Endodermal cell (in vitro differentiated cells): ENCODE measurements at regions not wholly inside any gene's neighbourhood (a gene's known extent, or its start where the extent isn't known, plus 50 kb on each side); places are given as distances from the start of the nearest gene placed in this dataset.

ENCODE experiments used
- DNase-seq: peaks from one replicate; pipeline ENCODE4 v3.0.0-alpha.2; 2017
- H3K27ac ChIP-seq: 2 replicates; pipeline ENCODE4 v1.5.1; 2013; ENCODE audit warnings: mild to moderate bottlenecking, low read depth, low read length, moderate library complexity
- H3K27me3 ChIP-seq: 2 replicates; pipeline ENCODE4 v1.6.1; 2013; ENCODE audit warnings: mild to moderate bottlenecking, low read length, moderate library complexity; ENCODE audit not compliant: insufficient read depth, control insufficient read depth, poor library complexity, severe bottlenecking
- H3K36me3 ChIP-seq: 2 replicates; pipeline ENCODE4 v1.7.0; 2013; ENCODE audit warnings: mild to moderate bottlenecking, low read length, moderate library complexity; ENCODE audit not compliant: control insufficient read depth, insufficient read depth
- H3K4me1 ChIP-seq: one replicate; pipeline ENCODE4 v1.7.0; 2013; ENCODE audit warnings: low read length; ENCODE audit not compliant: control insufficient read depth, insufficient read depth
- H3K4me3 ChIP-seq: 2 replicates; pipeline ENCODE4 v1.5.1; 2013; ENCODE audit warnings: mild to moderate bottlenecking, low read length, moderate library complexity
- H3K9ac ChIP-seq: 2 replicates; pipeline ENCODE4 v1.6.1; 2013; ENCODE audit warnings: mild to moderate bottlenecking, low read length, moderate library complexity; ENCODE audit not compliant: poor library complexity, severe bottlenecking; ENCODE audit errors: extremely low read depth
- H3K9me3 ChIP-seq: 2 replicates; pipeline ENCODE4 v1.6.1; 2013; ENCODE audit warnings: mild to moderate bottlenecking, low read length, moderate library complexity; ENCODE audit not compliant: control insufficient read depth
- H3K27ac Mint-ChIP-seq: 2 replicates; pipeline ENCODE4 v1.8.0; 2020; ENCODE audit warnings: mixed read lengths
- H3K27me3 Mint-ChIP-seq: 2 replicates; pipeline ENCODE4 v1.8.0; 2021; ENCODE audit warnings: mild to moderate bottlenecking, mixed read lengths; ENCODE audit not compliant: insufficient read depth
- H3K36me3 Mint-ChIP-seq: 2 replicates; pipeline ENCODE4 v1.8.0; 2020; ENCODE audit warnings: low read depth, mixed read lengths
- H3K4me1 Mint-ChIP-seq: 2 replicates; pipeline ENCODE4 v1.8.0; 2020; ENCODE audit warnings: mixed read lengths
- H3K4me3 Mint-ChIP-seq: 2 replicates; pipeline ENCODE4 v1.8.0; 2020; ENCODE audit warnings: mild to moderate bottlenecking, moderate library complexity, mixed read lengths
- H3K9me3 Mint-ChIP-seq: 2 replicates; pipeline ENCODE4 v1.8.0; 2020; ENCODE audit warnings: mild to moderate bottlenecking, mixed read lengths
- WGBS, 2 experiments: methylation state at CpG; one replicate each; pipeline versions ENCODE4 v1.1.5 to v1.1.7; 2013; ENCODE audit warnings: missing lambda C conversion rate in 2 of 2, mixed read lengths in 1 of 2; ENCODE audit not compliant: insufficient coverage in 1 of 2, insufficient read length in 1 of 2; 5-methylcytosine and 5-hydroxymethylcytosine counted together
- TF ChIP-seq, protein P1 (sequence below): fragments of 200-600 bp; sonication (generic); conservative IDR thresholded peaks from 2 replicates; pipeline ENCODE4 v1.5.0; 2021; ENCODE audit warnings: antibody characterized with exemption, mild to moderate bottlenecking

DNA sequence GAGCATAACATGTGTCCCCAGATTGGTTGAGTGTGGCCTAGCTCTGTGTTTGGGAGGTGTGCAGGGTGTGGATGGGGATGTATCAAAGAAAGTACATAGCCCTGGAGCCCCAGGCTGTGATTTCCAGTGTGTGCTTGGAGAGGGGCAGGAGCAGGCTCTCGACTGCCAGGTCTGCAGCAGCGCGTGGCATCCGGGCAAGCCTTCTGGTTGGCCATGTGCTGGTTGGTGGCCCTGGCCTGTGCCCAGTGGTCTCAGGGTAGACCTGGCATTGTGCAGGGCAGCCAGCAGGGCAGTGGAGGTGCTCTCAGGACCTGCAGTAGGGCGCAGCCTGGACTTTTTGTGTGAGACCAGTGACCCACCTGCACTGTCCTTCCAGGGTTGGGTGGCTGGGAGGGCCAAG, 231.5 kb downstream of the UBE3A start:
- DNase-seq: no peak
- H3K27me3 Mint-ChIP-seq: no peaks in the 10 kb centered on the region
- H3K4me1 Mint-ChIP-seq: no peaks in the 10 kb centered on the region
- H3K4me1 ChIP-seq: no peaks in the 10 kb centered on the region
- H3K4me3 ChIP-seq: no peak overlapping the region
- H3K9me3 ChIP-seq: peaks cover 5% of the 10 kb centered on the region
- no peaks in the 10 kb centered on the region for H3K27me3 ChIP-seq
- H3K36me3 ChIP-seq: no peaks in the 10 kb centered on the region
- no peak overlapping the region for H3K9ac ChIP-seq
- TF ChIP-seq, protein P1, sequence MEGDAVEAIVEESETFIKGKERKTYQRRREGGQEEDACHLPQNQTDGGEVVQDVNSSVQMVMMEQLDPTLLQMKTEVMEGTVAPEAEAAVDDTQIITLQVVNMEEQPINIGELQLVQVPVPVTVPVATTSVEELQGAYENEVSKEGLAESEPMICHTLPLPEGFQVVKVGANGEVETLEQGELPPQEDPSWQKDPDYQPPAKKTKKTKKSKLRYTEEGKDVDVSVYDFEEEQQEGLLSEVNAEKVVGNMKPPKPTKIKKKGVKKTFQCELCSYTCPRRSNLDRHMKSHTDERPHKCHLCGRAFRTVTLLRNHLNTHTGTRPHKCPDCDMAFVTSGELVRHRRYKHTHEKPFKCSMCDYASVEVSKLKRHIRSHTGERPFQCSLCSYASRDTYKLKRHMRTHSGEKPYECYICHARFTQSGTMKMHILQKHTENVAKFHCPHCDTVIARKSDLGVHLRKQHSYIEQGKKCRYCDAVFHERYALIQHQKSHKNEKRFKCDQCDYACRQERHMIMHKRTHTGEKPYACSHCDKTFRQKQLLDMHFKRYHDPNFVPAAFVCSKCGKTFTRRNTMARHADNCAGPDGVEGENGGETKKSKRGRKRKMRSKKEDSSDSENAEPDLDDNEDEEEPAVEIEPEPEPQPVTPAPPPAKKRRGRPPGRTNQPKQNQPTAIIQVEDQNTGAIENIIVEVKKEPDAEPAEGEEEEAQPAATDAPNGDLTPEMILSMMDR: no peak
- no peak overlapping the region for H3K27ac ChIP-seq
- H3K4me3 Mint-ChIP-seq: no peak overlapping the region
- H3K27ac Mint-ChIP-seq: no peak overlapping the region
- H3K36me3 Mint-ChIP-seq: no peaks in the 10 kb centered on the region
- peaks cover 85% of the 10 kb centered on the region for H3K9me3 Mint-ChIP-seq
- 60 to 77% methylated on average over 2 to 5 of the region's 5 CpGs for WGBS, 2 experiments

DNA sequence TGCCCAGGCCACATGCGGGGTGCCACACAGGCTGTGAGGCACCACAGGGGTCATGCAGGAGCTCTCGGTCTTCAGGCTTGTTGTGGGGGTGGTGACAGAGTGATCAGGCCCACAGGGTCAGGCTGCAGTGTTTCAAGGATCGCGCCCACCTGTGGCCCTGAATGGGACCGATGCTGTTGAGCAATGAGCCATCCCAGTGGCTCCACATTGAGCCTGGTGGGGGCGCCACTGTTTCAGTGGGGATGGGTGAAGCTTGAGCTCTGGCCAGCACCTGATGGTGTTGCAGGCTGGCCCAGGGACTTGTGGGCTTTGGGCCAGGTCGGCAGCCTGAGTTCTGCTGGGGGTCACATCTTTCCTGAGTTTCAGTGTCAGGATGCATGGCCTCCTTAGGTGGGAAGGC, 230.1 kb downstream of the UBE3A start:
- H3K36me3 Mint-ChIP-seq: no peaks in the 10 kb centered on the region
- H3K9me3 Mint-ChIP-seq: peaks cover 88% of the 10 kb centered on the region
- H3K9me3 ChIP-seq: peaks cover 9% of the 10 kb centered on the region
- TF ChIP-seq, protein P1: peak; percentile 12
- WGBS, 2 experiments: 78 to 89% methylated on average over 3 to 7 of the region's 7 CpGs
- no peaks in the 10 kb centered on the region for H3K36me3 ChIP-seq
- H3K27ac Mint-ChIP-seq: no peak overlapping the region
- H3K4me1 Mint-ChIP-seq: no peaks in the 10 kb centered on the region
- DNase-seq: peak; percentile 55
- H3K27me3 Mint-ChIP-seq: no peaks in the 10 kb centered on the region
- no peak overlapping the region for H3K4me3 ChIP-seq
- no peak overlapping the region for H3K27ac ChIP-seq
- H3K9ac ChIP-seq: no peak overlapping the region
- H3K4me1 ChIP-seq: no peaks in the 10 kb centered on the region
- H3K27me3 ChIP-seq: no peaks in the 10 kb centered on the region
- H3K4me3 Mint-ChIP-seq: no peak overlapping the region

DNA sequence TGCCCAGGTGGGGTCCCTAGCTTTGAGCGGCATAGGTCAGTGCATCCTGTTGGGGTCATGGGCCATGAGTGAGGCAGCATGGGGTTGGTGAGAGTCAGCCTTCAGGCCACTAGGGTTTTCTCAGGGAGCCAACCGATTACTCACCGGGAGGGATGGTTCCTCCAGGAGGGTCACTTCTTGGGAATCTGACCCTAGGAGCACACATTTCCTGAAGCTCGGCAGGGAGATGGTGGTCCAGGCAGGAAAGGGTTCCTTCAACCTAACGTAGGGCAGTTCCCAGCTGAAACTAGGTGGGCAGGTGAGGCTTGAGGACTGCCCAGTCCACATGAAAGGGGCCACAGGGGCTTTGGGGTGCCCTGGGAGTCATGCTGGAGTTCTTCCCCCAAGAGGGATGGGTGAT, 218.0 kb downstream of the UBE3A start:
- Mint-ChIP-seq H3K9me3 (peaks cover 81% of the 10 kb centered on the region), H3K36me3 (no peaks in the 10 kb centered on the region), H3K4me1 (no peaks in the 10 kb centered on the region), H3K4me3 (no peak overlapping the region), H3K27me3 (no peaks in the 10 kb centered on the region), H3K27ac (no peak overlapping the region)
- WGBS, 2 experiments: 86 to 90% methylated on average over 4 to 5 of the region's 5 CpGs
- Histone ChIP-seq H3K4me3 (no peak overlapping the region), H3K9me3 (no peaks in the 10 kb centered on the region), H3K27me3 (no peaks in the 10 kb centered on the region), H3K9ac (no peak overlapping the region), H3K36me3 (no peaks in the 10 kb centered on the region), H3K27ac (no peak overlapping the region), H3K4me1 (no peaks in the 10 kb centered on the region)
- DNase-seq: no peak
- TF ChIP-seq, protein P1: no peak
